Endothelial cell of umbilical vein (primary cell): ENCODE measurements at regions not wholly inside any gene's neighbourhood (a gene's known extent, or its start where the extent isn't known, plus 50 kb on each side); places are given as distances from the start of the nearest gene placed in this dataset.

Experiments
- FOS ChIP-seq: IDR thresholded peaks from 2 replicates; pipeline ENCODE4 v1.6.1; 2011; ENCODE audit warnings: mild to moderate bottlenecking, low read length, moderate library complexity, borderline replicate concordance; ENCODE audit not compliant: insufficient read depth
- GATA2 ChIP-seq: IDR thresholded peaks from 2 replicates; pipeline ENCODE4 v1.7.0; 2011; ENCODE audit warnings: low read depth, mild to moderate bottlenecking, moderate library complexity, mixed read lengths, low read length; ENCODE audit not compliant: insufficient read length, insufficient read depth
- JUN ChIP-seq: IDR thresholded peaks from 2 replicates; pipeline ENCODE4 v1.6.1; 2011; ENCODE audit warnings: borderline replicate concordance, low read depth; ENCODE audit not compliant: insufficient read length, insufficient read depth
- MYC ChIP-seq: IDR thresholded peaks from one replicate; pipeline ENCODE4 v1.6.1; 2011; ENCODE audit warnings: mild to moderate bottlenecking, low read depth, low read length
- POLR2A ChIP-seq: IDR thresholded peaks from 2 replicates; pipeline ENCODE4 v1.6.1; 2012; ENCODE audit warnings: low read depth, mild to moderate bottlenecking, control low read depth, low read length
- POLR2AphosphoS5 ChIP-seq: IDR thresholded peaks from 2 replicates; pipeline ENCODE4 v1.6.1; 2012; ENCODE audit warnings: low read depth, mild to moderate bottlenecking, control low read depth, low read length, moderate library complexity; ENCODE audit not compliant: insufficient read depth
- TF ChIP-seq, protein P1 (sequence below), 2 donors: IDR thresholded peaks; 1 replicate in 1 of 2; 2 replicates in 1 of 2; pipeline ENCODE4 v1.5.1; 2011; ENCODE audit warnings: low read length in 2 of 2, mild to moderate bottlenecking in 2 of 2, moderate library complexity in 2 of 2, control low read depth in 1 of 2, inconsistent platforms in 1 of 2, low read depth in 1 of 2; ENCODE audit not compliant: insufficient read depth in 1 of 2; ENCODE audit errors: extremely low read depth in 1 of 2
- TF ChIP-seq, protein P2 (sequence below): IDR thresholded peaks from 2 replicates; pipeline ENCODE4 v1.6.1; 2011; ENCODE audit not compliant: insufficient read depth, insufficient read length

DNA sequence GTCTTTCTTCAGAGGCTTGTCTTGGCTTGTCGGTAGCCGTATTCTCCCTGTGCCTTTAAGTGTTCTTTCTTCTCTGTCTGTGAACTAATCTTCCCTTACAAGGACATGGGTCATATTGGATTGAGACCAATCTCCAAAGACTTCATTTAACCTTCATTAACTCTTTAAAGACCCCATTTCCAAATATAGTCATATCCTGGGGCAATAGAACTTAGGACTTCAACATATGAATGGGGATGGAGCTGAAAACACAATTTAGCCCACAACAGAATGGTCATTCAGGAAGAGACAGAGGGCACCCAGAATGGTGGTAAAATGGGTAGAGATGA is 82.1 kb upstream of the TANK start:
- TF ChIP-seq FOS (no peak), POLR2AphosphoS5 (no peak), POLR2A (no peak), GATA2 (no peak), MYC (no peak), JUN (no peak)
- TF ChIP-seq, protein P1, sequence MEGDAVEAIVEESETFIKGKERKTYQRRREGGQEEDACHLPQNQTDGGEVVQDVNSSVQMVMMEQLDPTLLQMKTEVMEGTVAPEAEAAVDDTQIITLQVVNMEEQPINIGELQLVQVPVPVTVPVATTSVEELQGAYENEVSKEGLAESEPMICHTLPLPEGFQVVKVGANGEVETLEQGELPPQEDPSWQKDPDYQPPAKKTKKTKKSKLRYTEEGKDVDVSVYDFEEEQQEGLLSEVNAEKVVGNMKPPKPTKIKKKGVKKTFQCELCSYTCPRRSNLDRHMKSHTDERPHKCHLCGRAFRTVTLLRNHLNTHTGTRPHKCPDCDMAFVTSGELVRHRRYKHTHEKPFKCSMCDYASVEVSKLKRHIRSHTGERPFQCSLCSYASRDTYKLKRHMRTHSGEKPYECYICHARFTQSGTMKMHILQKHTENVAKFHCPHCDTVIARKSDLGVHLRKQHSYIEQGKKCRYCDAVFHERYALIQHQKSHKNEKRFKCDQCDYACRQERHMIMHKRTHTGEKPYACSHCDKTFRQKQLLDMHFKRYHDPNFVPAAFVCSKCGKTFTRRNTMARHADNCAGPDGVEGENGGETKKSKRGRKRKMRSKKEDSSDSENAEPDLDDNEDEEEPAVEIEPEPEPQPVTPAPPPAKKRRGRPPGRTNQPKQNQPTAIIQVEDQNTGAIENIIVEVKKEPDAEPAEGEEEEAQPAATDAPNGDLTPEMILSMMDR (IDR thresholded peaks at IDR 0.05; ENCODE audit: extremely low read depth in 1 of 2, insufficient read depth in 1 of 2, low read depth in 1 of 2, low read length in 2 of 2) = no peak
- TF ChIP-seq, protein P2, sequence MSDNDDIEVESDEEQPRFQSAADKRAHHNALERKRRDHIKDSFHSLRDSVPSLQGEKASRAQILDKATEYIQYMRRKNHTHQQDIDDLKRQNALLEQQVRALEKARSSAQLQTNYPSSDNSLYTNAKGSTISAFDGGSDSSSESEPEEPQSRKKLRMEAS = no peak
